ENCODE measurements at regions not wholly inside any gene's neighbourhood (a gene's known extent, or its start where the extent isn't known, plus 50 kb on each side); places are given as distances from the start of the nearest gene placed in this dataset.

DNA sequence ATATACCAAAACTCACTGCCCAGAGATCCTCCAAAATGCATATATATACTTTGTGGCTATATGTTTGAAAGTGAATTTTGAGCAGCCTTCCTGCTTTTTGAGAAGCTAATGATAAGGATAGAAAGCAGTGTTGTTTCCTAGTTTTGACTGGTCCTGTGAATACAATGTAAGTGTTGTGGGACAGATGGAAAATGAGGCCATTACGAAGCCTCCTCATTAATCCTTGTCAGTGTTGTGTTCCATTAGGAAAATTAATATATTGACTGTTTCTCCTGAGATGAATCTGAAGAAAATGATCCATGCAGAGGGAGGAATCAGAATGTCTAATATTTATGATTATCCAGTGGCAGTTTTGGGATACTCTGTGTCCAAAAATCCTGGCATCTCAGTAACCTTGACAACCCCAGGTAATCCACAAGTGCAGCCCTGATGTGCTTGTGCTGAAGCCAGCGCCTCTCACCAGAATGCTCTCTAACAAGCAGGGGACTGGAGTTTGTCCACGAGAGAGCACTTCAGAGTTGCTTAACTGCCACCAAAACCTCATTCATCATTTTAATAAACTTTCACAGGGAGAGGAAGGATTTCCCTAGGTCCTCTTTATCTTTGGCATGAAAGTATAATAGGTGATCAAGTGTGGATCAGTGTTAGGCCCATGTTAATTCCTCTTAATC lies 418.6 kb downstream of the CMPK2 start:
- H3K27me3 ChIP-seq (ENCODE audit: insufficient read depth, low read length, poor library complexity, severe bottlenecking), result no peaks in the 10 kb centered on the region

DNA sequence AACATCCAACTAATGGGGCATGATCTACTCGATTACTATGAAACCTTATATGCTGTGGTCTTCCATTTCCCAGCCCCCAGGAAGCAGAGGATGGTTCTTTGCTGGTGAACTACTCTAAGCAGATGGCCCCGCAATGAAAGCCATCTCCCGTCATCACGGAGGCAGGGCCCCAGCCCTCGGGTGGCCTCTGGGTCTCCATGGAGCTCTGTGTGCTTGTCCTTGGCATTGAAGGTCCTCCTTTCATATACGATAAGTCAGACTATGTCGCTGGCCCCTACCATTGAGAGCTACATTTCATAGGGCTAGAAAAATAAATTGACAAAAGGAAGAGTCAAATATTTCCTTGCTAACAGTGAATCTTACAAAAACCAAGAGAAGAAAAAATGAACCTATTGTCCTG lies 416.8 kb downstream of the CMPK2 start:
- Histone ChIP-seq H2AFZ (ENCODE audit: low read length) (no peak overlapping the region), H3K9me2 (replicated peaks; ENCODE audit: low read depth, low read length) (no peaks in the 10 kb centered on the region), H3K9me3 (ENCODE audit: insufficient read depth, low read depth, low read length) (no peaks in the 10 kb centered on the region), H3F3A (ENCODE audit: low read depth) (no peaks in the 10 kb centered on the region), H3K4me2 (ENCODE audit: low read depth, low read length, poor library complexity, severe bottlenecking) (no peak overlapping the region), H3K36me3 (ENCODE audit: insufficient read depth, low read length) (no peaks in the 10 kb centered on the region), H3K9ac (ENCODE audit: low read depth, low read length, poor library complexity, severe bottlenecking) (no peak overlapping the region), H4K20me1 (ENCODE audit: insufficient read depth, low read length, poor library complexity, severe bottlenecking) (no peaks in the 10 kb centered on the region), H3K4me1 (ENCODE audit: insufficient read depth, low read length, poor library complexity, severe bottlenecking) (no peaks in the 10 kb centered on the region), H3K4me3 (ENCODE audit: low read length, poor library complexity, severe bottlenecking) (no peak overlapping the region), H3K79me2 (ENCODE audit: insufficient read depth, low read length) (no peaks in the 10 kb centered on the region), H3K27me3 (ENCODE audit: insufficient read depth, low read length, poor library complexity, severe bottlenecking) (no peaks in the 10 kb centered on the region)
- TF ChIP-seq EZH2phosphoT487 (IDR thresholded peaks at IDR 0.05; ENCODE audit: borderline replicate concordance), result no peak
- TF ChIP-seq, protein P1, sequence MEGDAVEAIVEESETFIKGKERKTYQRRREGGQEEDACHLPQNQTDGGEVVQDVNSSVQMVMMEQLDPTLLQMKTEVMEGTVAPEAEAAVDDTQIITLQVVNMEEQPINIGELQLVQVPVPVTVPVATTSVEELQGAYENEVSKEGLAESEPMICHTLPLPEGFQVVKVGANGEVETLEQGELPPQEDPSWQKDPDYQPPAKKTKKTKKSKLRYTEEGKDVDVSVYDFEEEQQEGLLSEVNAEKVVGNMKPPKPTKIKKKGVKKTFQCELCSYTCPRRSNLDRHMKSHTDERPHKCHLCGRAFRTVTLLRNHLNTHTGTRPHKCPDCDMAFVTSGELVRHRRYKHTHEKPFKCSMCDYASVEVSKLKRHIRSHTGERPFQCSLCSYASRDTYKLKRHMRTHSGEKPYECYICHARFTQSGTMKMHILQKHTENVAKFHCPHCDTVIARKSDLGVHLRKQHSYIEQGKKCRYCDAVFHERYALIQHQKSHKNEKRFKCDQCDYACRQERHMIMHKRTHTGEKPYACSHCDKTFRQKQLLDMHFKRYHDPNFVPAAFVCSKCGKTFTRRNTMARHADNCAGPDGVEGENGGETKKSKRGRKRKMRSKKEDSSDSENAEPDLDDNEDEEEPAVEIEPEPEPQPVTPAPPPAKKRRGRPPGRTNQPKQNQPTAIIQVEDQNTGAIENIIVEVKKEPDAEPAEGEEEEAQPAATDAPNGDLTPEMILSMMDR (conservative IDR thresholded peaks at IDR 0.05; ENCODE audit: low read length), result no peak

More for the DNA sequence above, 418.6 kb downstream of the CMPK2 start:
- Histone ChIP-seq H2AFZ (ENCODE audit: low read length) (no peak overlapping the region), H3K79me2 (ENCODE audit: insufficient read depth, low read length) (no peaks in the 10 kb centered on the region), H3K9ac (ENCODE audit: low read depth, low read length, poor library complexity, severe bottlenecking) (no peak overlapping the region), H3K36me3 (ENCODE audit: insufficient read depth, low read length) (no peaks in the 10 kb centered on the region), H3K9me2 (replicated peaks; ENCODE audit: low read depth, low read length) (no peaks in the 10 kb centered on the region), H3K4me1 (ENCODE audit: insufficient read depth, low read length, poor library complexity, severe bottlenecking) (no peaks in the 10 kb centered on the region), H3K4me2 (ENCODE audit: low read depth, low read length, poor library complexity, severe bottlenecking) (no peak overlapping the region), H3K4me3 (ENCODE audit: low read length, poor library complexity, severe bottlenecking) (no peak overlapping the region), H4K20me1 (ENCODE audit: insufficient read depth, low read length, poor library complexity, severe bottlenecking) (no peaks in the 10 kb centered on the region), H3F3A (ENCODE audit: low read depth) (no peaks in the 10 kb centered on the region), H3K9me3 (ENCODE audit: insufficient read depth, low read depth, low read length) (no peaks in the 10 kb centered on the region)
- no peak for TF ChIP-seq EZH2phosphoT487 (IDR thresholded peaks at IDR 0.05; ENCODE audit: borderline replicate concordance)
- TF ChIP-seq, protein P1 (conservative IDR thresholded peaks at IDR 0.05; ENCODE audit: low read length), result no peak

DNA sequence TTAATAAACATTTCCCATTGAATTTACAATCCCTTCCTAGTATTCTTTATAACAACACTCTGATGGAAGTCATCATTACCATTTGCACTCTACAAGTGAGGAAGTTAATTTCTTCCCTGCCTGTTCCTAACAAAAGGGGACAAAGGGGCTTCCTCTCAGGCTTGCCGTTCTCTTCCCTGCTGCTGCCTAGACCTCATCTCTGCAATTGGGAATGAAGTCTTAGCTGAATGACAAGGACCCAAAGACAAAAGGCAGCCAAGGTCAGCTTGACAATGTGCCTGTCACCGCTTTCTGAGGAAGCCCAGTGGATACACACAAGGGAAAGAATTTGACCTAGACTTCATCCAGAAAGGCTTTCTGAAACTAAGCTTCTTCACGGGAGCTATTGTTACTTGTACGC lies 416.4 kb downstream of the CMPK2 start:
- no peaks in the 10 kb centered on the region for H3K36me3 ChIP-seq (ENCODE audit: insufficient read depth, low read length)
- H3K4me3 ChIP-seq (ENCODE audit: low read length, poor library complexity, severe bottlenecking), result no peak overlapping the region
- no peaks in the 10 kb centered on the region for H4K20me1 ChIP-seq (ENCODE audit: insufficient read depth, low read length, poor library complexity, severe bottlenecking)
- no peaks in the 10 kb centered on the region for H3K4me1 ChIP-seq (ENCODE audit: insufficient read depth, low read length, poor library complexity, severe bottlenecking)
- no peaks in the 10 kb centered on the region for H3F3A ChIP-seq (ENCODE audit: low read depth)
- no peak overlapping the region for H2AFZ ChIP-seq (ENCODE audit: low read length)
- no peaks in the 10 kb centered on the region for H3K9me2 ChIP-seq (replicated peaks; ENCODE audit: low read depth, low read length)
- H3K9me3 ChIP-seq (ENCODE audit: insufficient read depth, low read depth, low read length), result no peaks in the 10 kb centered on the region
- no peaks in the 10 kb centered on the region for H3K27me3 ChIP-seq (ENCODE audit: insufficient read depth, low read length, poor library complexity, severe bottlenecking)
- no peak overlapping the region for H3K4me2 ChIP-seq (ENCODE audit: low read depth, low read length, poor library complexity, severe bottlenecking)
- no peaks in the 10 kb centered on the region for H3K79me2 ChIP-seq (ENCODE audit: insufficient read depth, low read length)
- TF ChIP-seq EZH2phosphoT487 (IDR thresholded peaks at IDR 0.05; ENCODE audit: borderline replicate concordance), result no peak
- TF ChIP-seq, protein P1 (conservative IDR thresholded peaks at IDR 0.05; ENCODE audit: low read length), result no peak
- no peak overlapping the region for H3K9ac ChIP-seq (ENCODE audit: low read depth, low read length, poor library complexity, severe bottlenecking)

Data from Loucy (cell line).